GM12891 (cell line): ENCODE measurements at regions not wholly inside any gene's neighbourhood (a gene's known extent, or its start where the extent isn't known, plus 50 kb on each side); places are given as distances from the start of the nearest gene placed in this dataset.

Source experiments
- PAX5 ChIP-seq: IDR thresholded peaks from 2 replicates; pipeline ENCODE4 v1.6.1; 2011; ENCODE audit warnings: low read length, moderate library complexity, mild to moderate bottlenecking; ENCODE audit not compliant: insufficient read depth, severe bottlenecking
- POLR2A ChIP-seq: IDR thresholded peaks from 2 replicates; pipeline ENCODE4 v1.6.1; 2011; ENCODE audit warnings: low read depth, low read length, control low read depth
- POLR2AphosphoS5 ChIP-seq: IDR thresholded peaks from 2 replicates; pipeline ENCODE4 v1.6.1; 2011; ENCODE audit warnings: low read depth, low read length, control low read depth
- POU2F2 ChIP-seq: IDR thresholded peaks from 2 replicates; pipeline ENCODE4 v1.6.1; 2011; ENCODE audit warnings: low read depth, mild to moderate bottlenecking, control low read depth, low read length, moderate library complexity
- SPI1 ChIP-seq: IDR thresholded peaks from 2 replicates; pipeline ENCODE4 v1.6.1; 2011; ENCODE audit warnings: low read depth, low read length, control low read depth
- TAF1 ChIP-seq: IDR thresholded peaks from 2 replicates; pipeline ENCODE4 v1.6.1; 2011; ENCODE audit warnings: low read depth, low read length, control low read depth

DNA sequence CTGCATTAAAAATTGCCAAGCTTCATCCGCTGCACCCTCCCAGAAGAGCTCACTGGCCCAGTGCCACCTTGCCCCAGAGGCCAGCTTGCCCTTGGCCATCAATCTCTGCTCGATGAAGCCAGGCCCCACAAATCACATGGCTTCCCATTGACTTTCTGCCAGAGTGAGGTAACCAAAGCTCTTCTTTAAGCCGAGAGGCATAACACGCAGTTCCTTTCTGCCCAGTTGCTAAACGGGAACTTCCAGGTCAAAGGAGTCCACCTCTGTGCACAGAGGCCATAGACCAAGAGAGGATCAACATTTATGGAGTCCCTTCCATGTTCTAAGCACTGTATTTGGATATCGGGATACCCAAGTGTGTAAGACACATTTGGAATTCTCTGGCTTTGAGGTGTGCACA is 208.8 kb downstream of the KIF4B start:
- TF ChIP-seq TAF1 (no peak), POLR2AphosphoS5 (no peak), POLR2A (no peak), POU2F2 (no peak), SPI1 (no peak), PAX5 (no peak)
